ENCODE measurements at regions not wholly inside any gene's neighbourhood (a gene's known extent, or its start where the extent isn't known, plus 50 kb on each side); places are given as distances from the start of the nearest gene placed in this dataset.

- TF ChIP-seq POLR2A (IDR thresholded peaks at IDR 0.05; ENCODE audit: low read depth, low read length) (no peak), CTCF (conservative IDR thresholded peaks at IDR 0.05; ENCODE audit: low read depth, low read length) (no peak), CEBPB (IDR thresholded peaks at IDR 0.05; ENCODE audit: low read depth, low read length) (no peak), USF2 (IDR thresholded peaks at IDR 0.05; ENCODE audit: low read depth, low read length) (no peak), ELK1 (IDR thresholded peaks at IDR 0.05; ENCODE audit: borderline replicate concordance, low read depth, low read length) (no peak), NFE2L2 (IDR thresholded peaks at IDR 0.05; ENCODE audit: low read depth, low read length) (no peak), RAD21 (IDR thresholded peaks at IDR 0.05; ENCODE audit: low read length) (no peak), RFX5 (IDR thresholded peaks at IDR 0.05; ENCODE audit: low read depth, low read length) (no peak), MXI1 (IDR thresholded peaks at IDR 0.05; ENCODE audit: borderline replicate concordance, low read depth, low read length) (no peak), MAZ (IDR thresholded peaks at IDR 0.05; ENCODE audit: borderline replicate concordance, low read depth, low read length) (no peak), FOS (IDR thresholded peaks at IDR 0.05; ENCODE audit: low read depth, low read length) (no peak), RCOR1 (IDR thresholded peaks at IDR 0.05; ENCODE audit: insufficient replicate concordance, low read length) (no peak), MAFK (IDR thresholded peaks at IDR 0.05; ENCODE audit: low read depth, low read length) (no peak)
These were observed 107.5 kb upstream of the PARP11 start for GRCh38 chr12:3980504-3981272.

Data from IMR-90 (cell line).